ENCODE measurements at regions not wholly inside any gene's neighbourhood (a gene's known extent, or its start where the extent isn't known, plus 50 kb on each side); places are given as distances from the start of the nearest gene placed in this dataset.

DNA sequence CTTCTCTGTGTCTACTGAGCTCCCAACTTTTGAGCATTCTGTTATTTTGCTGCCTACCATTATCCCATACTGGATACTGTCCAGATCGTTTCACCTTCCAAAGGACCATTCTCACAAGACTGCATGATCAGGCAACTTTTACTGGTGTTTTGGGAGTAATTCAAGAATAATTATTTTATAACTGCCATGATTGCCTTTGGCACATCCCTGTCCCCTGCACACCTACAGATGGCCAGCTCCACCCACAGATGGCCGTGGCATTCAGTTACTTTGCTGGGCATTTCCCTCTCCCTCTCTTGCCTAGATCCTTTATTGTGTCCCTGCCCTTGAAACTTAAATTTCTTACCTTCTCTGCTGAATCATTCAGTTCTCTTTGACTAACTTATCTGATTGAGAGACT is 263.9 kb downstream of the DIPK2A start:
- no peak for DNase-seq

DNA sequence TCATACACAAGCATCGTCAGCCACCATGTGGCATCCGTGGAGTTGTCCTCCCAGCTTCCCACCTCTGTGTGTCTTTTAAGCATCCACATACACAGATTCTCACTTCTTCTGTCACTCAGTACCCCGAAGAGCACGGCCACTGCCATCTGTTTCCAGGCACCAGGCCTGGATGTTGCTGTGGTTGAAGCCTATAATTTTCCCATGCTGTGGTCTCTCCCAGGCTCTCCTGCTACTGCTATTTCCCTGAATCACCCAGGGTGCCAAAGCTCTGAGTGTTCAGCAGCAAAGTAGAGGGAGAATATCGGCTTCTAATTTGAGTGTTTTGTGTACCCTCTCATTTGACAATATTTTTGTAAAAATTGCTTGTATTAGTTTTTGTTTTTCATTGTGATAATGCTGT is 265.7 kb downstream of the DIPK2A start:
- DNase-seq = no peak

DNA sequence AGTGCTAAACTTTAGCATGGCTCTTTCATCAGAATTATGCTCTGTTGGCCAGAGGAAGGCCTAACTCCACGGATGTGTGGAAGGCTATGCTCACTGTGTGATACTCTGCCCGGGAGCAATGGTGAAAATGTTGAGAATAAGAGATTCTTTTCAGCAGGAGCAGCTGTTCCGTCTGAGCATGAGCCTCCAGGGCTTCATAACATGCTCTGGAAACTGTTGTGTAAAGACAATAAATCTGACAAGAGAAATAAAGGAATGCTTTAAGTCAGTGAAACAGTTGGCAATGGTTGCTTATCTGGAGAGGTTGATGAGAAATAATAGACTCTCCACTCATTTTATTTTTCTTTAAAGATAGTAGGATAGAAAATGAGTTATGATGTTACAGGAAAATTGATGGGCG is 269.8 kb downstream of the DIPK2A start:
- DNase-seq = no peak

DNA sequence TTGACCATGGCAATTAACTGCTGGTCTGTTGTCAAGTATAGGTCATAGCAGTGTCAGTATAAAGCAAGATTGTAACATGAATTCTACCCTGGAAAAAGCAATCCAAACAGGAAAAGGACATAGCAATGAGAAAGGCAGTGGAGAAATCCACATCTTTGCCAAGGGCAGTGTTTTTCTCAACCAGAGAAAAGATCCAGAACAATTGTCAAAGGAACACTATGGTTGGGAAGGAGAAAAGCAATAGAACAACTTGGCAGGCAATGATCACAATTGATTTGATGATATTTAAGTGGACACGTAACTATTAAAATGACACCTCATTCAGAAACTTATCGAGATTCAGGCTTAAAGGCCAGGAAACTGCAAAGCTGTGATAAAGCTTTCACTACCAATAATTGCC is 271.1 kb downstream of the DIPK2A start:
- no peak for DNase-seq

DNA sequence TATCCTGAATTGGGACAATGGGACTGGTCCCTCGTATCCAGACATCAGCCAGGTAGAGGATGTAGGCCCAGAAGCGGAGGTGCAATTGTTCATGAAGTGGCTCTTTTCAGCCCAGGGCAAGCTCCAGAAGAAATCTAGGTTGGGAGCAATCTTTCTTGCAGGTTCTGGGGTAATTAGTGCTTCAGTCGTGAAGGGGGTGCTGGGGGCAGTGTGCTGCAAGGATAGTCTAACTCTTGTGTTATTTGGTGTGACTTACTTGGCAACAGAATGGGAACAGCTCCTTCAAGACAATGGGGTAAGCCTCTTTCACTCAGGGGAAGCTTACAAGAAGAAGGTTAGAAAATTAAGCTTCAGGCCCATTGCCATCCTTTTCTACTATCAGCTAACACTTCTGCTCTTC is 273.0 kb downstream of the DIPK2A start:
- DNase-seq = no peak

DNA sequence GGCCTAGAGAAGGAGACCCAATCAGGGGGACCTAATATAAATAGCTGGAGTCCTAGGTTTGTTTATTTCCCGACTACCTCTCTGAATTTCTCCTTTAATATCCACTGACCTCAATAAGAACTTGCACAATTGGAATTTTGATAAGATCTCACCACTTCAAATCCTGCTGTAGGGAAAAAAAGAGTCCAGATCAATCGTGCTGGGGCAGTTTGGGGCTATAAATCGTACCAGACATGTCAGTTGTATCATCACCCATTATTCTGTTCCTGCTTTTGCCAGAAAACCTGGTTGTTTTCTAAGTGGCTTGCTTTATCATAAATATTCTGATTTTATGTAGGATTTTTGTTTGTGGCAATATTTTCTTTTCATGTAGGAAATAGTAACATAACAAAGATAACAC is 281.3 kb downstream of the DIPK2A start:
- no peak for DNase-seq

DNA sequence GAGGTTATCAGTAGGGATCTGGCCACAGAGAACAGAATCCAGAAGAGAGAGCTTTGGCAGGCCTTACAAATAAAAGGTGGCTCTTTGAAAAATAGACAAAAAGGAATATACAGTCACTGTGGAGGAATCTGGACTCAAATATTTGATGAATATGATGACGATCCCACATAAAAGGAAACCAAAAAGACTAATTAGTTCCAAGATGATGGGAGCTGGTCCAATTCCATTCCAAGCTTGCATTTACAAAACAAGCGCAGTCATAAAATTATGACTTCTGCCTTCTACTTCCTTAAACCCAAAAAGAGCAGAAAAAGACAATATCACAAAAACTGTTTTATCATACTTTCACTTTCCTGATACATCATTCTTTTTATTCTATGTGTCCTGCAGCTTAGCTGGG is 285.8 kb downstream of the DIPK2A start:
- no peak for DNase-seq

DNA sequence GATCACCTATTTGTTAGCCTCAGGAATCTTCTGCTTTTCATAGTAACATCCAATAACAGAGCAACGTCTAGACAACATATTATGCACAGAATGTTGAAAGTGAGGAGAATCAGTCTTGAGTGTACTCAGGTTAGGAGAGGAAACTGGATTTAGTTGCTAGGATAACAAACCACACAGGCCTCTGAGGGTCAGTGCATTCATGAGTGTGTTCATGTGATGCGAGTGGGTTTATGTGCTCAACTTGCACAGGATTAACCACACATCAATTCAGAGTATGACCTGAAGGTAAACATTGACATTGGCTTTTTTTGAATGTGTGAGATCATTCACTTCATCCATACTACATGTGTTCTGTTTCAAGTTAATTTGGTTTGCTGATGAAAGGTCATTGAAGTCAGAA is 287.6 kb downstream of the DIPK2A start:
- DNase-seq = no peak

DNA sequence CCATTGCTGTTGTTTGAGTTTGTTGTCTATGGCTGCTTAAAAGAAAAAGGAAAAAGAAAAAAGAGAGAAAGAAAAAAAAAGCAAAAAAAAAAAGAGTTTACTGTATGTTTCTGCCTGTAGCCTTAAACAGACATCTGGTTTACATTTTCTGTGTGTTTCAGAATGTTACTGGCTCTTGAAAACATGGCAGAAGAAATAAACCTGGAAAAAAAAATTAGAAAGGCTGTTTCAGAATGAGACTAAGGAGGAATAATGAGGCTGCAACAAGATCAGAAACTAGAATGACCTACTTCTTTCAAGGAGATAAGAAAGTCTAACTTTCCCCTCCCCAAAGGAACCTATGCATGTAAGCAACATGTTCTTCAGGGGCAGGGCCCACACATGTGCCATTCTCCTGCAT is 292.1 kb downstream of the DIPK2A start:
- DNase-seq = no peak

DNA sequence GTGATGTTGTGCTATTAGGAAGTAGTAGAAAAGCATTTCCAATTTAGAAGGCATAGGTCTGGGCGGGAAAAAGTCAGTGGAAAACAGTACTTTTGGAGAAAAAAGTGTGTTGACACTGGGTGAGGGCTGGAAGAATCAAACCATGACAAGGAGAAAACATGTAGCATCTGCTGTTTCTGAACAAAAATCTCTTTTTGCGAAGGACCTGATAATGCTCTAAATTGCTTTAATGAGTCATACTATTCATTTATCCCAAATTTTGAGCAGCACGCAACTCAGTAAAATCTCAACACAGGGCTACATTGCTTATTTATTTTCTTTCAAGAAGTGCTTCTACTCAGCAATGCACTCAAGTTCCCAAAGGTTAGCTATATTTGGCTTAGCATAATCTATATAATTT is 292.7 kb downstream of the DIPK2A start:
- no peak for DNase-seq

DNA sequence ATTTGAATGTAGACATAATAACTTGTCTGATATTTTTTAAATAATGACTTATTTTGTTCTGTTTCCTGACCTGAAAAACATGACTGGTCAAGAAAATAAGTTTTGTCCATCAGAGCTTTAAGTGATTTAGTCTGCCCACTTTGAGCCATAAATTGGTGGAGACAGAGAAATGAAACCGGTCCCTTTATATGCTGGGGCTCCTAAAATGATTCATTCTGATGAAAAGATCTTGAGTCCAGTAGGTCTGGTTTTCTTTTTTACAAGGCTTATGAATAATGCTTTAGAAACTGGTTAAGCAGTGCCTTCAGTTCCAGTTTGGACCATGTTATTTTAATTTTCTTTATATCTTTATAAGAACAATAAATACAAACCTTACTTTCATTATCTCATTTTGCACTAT is 293.2 kb downstream of the DIPK2A start:
- DNase-seq = no peak

DNA sequence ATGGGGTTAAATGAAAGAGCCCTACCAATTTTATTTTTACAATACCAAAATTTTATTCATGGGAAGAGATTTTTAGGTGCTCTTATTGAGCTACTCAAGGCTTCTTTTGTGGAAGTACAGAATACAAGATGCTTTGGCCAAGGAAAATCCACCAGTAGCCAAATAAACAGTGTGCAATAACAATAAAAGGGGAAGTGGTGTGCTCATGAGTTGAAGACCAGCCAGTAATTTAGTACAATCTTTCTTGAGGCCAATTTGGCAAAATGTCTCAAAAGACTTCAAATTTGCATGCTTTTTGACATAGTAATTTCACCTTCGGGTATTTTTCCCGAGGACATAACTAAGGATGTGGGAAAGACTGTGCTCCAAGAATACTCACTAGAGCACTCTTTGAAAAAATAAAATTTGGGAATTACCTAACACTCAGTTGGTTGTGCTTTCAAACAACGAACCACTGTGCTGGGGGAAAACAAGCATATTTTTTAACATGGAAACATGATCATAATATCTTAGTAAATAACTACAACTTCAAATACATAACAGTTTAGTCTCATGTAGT is 294.0 kb downstream of the DIPK2A start:
- no peak for DNase-seq

DNA sequence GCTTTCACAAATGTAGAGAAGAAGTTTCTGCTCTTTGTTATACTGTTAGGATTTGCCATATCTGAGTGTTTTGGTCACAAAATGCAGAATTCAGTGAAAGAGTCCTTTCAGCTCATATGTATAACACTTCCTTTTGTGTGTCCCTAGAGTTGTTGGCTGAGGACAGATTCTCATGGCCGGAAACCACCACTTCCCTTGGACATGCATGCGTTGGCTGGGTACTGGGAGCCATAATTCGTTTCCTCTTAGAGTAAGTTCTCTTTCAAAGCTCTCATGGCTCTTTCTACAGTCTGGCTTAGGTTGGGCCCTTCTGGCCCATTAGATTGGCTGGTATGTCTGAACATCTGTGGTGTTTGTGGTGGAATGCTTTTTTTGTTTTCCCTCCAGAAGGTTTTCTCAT is 298.5 kb downstream of the DIPK2A start:
- DNase-seq = no peak

DNA sequence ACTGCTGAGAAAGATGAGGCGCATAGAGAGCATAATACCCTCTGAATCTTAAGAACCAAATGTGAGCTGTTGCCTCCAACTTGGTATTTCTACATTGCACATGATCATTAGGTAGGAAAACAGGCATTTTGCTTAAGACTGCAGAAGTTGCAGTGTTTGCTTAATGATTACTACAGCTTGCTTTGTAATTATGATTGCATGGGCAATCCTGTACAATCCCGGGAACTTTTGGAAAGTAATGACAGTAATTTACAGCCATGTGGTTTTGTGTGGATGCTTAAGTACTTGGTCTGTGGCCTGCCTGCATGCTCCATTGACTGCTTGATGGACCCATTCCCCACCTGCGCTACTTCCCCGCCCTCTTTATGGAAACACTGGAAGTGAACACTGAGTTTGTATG is 301.1 kb downstream of the DIPK2A start:
- no peak for DNase-seq

DNA sequence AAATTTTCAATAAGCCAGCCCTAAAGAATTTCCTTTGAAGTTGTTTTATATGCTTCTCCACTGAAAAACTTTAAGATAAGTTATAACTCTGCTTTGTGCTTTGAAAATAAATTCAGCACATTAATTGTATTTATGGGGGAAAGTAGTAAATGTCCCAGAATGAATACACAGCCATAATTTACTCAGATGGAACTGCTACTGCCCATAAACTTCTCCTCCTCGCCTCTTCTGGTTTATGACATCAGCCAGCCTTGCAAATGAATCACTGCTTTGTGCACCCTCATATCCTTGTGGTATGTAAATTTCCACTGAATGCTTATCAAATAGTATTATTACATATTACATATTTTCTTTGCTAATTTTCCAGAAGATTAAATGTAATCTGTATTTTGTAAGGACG is 302.0 kb downstream of the DIPK2A start:
- no peak for DNase-seq

DNA sequence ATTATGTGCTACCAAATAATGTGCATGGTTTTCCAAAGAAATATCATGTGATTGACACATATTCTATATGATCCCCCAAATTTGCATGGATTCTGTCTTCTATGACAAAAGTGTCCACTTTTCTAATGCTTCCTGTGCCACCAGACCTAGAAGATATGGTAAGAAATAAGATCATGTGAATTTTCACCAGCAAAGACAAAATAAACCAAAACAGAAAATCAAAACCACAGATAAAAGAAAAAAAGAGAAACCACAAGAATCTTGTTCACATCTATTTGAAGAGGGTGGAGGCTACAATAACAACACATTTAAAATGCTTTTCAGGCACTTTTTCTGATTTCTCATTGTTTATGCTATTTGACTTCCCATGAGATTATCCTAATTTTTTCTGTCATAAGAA is 303.4 kb downstream of the DIPK2A start:
- no peak for DNase-seq

DNA sequence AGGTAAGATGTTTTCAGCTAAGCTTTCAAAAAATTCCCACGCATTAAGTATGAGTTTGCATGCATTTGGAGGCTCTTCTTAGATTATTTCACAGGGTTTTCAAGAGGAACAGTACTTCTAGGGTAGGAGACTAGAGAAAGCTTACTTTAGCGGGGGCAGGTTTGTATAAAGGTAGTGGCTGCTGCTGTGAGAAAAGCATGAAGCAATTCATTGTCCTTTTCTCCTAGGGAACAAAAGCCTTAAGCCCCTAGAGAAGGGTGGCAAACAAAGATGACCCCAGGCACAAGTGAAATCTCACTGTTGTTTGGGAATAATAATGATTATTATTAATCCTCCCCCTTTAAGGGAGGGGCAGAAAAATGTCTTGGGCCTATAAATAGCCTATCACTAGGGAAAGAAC is 310.7 kb downstream of the DIPK2A start:
- DNase-seq = no peak

DNA sequence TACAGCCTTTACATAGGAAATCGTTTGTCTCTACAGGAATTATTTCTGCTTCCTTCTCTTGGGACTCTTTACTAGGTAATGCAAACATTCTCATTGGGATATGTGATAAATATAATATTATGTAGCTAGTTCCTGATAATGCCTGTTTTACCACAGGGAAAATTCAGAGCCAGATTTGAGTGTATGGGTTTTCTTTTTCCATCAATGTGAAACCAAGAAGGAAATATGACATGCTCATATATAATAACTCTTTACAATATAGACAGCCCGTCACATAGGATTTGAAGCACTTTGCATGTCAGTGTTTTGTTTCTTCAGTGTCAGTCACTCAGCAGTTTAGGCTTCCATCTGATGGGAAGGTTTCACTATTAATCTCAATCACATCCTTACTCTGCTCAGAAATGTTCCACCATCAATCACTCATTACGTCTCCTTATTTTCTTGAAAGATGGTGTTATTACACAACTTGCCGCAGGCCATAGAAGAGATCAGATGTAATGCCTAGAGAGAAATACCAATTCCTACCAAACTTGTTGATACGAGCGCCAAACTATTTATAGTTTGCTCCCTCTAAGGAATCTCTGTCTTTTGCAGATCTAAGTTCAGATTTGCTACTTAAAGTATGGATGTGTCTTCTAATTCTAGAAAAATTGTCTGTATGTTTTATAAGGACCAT is 314.8 kb downstream of the DIPK2A start:
- DNase-seq = no peak

DNA sequence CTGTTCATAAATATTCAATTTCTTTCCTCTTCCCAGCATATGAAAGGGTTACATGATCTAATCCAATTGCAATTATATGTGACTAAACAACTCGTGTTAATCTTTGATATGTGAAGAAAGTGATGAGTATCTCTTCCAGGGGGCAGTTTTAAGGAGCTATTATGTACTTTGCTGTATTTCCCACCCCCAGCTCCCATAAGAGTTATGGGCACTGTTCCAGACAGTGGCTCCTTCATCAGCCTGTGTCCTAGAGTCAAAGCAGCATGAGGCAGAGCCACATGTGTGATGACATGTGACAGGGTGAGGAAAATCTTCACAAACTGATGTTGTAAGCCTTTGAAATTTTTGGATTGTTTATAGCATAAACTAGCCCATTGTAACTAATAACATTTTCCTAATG is 315.4 kb downstream of the DIPK2A start:
- DNase-seq = no peak

DNA sequence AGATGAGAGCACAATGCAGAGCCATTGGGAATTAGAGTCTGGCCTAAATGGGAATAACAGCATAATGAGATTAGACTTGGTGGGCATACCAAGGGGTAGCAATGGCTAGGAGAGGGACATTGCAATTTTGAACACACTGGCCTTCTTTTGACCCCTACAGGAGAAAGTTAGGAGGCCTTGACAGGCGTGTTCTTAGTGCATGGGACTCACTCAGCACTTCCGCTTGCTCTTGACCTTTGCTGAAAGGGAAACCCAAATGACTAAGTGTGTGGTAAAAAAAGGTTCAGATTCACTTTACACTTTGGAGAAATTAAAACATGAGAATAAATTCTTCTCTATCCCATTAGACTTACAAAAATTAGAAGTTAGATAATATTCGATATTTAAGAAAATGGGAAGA is 317.4 kb downstream of the DIPK2A start:
- DNase-seq = no peak

DNA sequence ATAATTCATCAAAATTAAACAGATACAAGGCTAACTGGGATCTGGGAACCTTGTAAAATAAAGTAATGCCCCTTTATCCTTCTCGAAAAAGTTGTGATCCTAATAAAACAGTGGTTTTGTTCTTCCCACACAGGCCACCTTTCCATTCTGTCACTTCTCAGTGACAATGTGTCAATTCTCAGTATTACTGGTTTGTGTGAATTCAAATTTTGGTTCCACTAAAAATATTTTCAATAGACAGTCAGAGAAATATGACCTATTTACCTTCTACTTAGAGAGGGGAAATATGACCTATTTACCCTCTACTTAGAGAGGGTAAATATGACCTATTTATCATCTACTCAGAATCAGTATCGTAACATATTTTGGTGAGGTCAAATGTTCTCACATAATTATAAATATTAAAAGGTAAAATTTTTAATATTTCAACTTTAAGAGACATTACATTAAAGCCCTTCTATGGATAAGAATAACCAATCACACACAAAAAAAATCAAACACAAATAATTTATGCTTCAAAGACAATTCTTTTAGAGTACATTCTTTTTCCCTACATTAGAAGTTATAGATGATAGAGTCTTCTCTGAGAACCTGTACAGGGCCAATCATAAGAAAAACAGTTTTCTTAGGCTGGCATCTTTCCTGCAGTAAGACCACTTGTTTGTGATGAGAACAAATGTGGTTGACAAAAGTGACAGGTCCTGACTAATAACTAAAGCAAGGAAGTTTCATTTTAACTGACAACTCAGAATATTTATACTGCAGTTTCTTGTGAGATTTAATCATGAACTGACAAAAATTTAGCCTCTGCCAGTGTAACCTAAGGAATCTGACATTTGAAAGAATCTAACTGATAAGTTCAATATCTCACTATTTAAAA is 323.3 kb downstream of the DIPK2A start:
- no peak for DNase-seq

DNA sequence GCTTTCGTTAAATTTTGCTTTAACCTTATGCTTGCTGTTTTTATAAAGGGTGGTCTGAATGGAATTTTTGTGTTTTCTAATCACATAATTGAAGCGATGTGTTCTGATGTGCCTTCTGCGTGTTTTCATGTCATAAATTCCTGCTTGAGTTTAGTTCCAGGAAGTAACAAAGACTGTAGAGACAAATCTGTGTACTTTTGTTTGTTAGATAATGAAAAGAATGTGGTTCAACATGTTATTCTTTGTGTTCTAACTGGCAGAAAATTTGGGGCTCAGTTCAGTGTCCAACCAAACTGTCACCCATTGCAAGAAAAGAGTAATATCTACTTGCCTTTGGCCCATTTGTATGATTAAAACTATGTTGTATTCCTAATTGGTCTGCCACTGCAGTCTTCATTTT is 324.0 kb downstream of the DIPK2A start:
- no peak for DNase-seq

DNA sequence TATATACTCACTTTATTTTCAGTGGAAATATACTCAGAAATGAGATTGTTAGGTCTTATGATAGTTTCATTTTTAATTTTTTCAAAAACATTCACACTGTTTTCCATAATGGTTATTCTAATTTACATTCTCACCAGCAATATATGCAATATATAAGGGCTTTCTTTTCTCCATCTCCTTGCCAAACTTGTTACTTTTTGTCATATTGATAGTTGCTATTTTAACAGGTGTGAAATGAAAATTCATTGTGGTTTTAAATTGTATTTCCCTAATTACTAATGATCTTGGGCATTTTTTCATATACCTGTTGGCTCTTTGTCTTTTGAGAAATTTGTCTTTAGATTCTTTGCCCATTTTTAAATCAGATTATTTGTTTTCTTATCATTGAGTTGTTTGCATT is 325.2 kb downstream of the DIPK2A start:
- DNase-seq = no peak

DNA sequence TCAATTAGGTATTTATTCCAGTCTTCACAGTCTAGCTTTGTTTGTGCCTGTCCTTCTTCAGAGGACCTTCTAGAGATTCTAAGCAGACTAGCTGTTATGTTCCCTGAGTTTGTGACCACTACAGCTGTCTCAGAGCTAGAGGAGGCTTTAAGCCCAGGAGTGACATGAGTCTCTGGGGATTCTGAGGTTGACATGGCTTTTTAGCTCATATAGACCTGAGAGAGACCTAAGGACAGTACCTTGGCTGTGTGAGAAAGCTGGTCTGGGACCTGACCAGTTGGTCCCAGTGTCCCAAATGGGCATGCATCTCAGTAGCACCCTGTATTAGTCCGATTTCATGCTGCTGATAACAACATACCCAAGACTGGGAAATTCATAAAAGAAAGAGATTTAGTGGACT is 330.2 kb downstream of the DIPK2A start:
- DNase-seq = no peak

DNA sequence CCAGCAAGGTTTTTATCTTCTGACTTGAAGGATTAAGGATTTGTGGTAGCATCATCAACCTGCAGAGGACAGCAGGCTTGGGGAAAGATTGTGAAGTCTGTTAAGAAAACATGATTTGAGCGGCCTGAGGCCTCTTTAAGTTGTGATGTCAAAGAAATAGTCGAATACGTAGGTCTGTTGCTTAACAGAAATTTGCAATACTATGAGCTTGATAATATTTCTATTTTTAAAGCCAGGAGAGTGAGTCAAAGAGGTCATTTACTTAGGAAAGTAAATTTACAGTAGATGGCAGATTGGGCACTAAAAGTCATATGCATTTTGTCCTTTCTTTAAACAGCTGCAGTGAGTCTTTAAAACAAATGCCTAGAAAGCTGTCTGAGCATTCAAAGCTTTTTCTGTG is 336.3 kb downstream of the DIPK2A start:
- no peak for DNase-seq
